Fibroblast of villous mesenchyme (primary cell): ENCODE measurements at regions not wholly inside any gene's neighbourhood (a gene's known extent, or its start where the extent isn't known, plus 50 kb on each side); places are given as distances from the start of the nearest gene placed in this dataset.

Source experiments
- DNase-seq: peaks from one replicate; pipeline ENCODE4 v3.0.0-alpha.2; 2010; ENCODE audit warnings: low read depth
- H3K4me3 ChIP-seq: 2 replicates; pipeline ENCODE4 v1.5.1; 2011; ENCODE audit warnings: low read depth, mild to moderate bottlenecking, low read length
- TF ChIP-seq, protein P1 (sequence below): IDR thresholded peaks from 2 replicates; pipeline ENCODE4 v1.5.1; 2012; ENCODE audit warnings: low read depth, mild to moderate bottlenecking, low read length; ENCODE audit not compliant: insufficient read depth

DNA sequence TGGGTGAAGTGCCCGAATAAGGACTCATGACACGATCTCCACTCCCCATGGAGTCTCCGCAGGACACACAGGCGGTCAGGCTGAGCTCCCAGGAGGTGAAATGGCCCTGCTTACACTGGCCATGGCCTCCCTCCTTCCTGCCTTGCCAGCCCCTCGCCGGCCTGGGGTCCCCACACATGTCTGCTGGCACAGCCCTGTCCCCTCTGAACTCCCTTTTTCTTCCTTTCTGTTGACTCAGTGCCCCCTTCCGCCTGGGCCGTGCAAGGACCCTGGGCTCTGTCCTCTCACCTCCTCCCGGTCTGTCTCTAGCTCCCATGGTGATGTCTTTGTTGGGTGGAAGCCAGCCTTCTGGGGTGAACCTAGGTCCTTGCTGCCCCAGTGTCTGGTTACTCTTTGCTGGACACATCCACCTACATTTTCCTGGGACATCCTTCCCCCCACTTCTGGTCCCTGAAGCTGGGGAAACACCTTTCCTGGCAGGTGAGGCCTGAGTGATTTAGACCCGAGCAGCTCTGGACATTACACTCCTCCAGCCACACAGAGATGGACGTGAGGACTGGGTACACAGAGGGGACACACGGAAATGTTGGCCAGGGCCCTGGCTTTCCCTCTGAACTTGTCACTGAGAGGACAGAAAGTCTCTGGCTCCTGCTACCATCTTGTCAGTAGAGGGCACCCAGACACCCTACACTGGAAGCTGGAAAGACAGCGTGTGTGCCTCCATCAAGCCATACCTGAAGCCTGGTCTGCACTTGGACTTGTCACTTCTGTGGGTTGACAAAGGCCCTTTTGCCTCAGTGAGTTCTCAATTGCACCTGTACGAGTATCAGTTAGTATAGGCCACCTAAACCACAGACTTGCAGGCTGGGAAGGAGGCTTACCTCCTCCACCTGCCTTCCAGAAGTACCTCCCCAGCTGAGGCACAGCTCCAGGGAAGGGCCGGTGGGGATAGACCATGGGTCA, 864.3 kb downstream of the TBC1D22A start:
- no peak for DNase-seq
- TF ChIP-seq, protein P1, sequence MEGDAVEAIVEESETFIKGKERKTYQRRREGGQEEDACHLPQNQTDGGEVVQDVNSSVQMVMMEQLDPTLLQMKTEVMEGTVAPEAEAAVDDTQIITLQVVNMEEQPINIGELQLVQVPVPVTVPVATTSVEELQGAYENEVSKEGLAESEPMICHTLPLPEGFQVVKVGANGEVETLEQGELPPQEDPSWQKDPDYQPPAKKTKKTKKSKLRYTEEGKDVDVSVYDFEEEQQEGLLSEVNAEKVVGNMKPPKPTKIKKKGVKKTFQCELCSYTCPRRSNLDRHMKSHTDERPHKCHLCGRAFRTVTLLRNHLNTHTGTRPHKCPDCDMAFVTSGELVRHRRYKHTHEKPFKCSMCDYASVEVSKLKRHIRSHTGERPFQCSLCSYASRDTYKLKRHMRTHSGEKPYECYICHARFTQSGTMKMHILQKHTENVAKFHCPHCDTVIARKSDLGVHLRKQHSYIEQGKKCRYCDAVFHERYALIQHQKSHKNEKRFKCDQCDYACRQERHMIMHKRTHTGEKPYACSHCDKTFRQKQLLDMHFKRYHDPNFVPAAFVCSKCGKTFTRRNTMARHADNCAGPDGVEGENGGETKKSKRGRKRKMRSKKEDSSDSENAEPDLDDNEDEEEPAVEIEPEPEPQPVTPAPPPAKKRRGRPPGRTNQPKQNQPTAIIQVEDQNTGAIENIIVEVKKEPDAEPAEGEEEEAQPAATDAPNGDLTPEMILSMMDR = no peak
- no peak overlapping the region for H3K4me3 ChIP-seq

DNA sequence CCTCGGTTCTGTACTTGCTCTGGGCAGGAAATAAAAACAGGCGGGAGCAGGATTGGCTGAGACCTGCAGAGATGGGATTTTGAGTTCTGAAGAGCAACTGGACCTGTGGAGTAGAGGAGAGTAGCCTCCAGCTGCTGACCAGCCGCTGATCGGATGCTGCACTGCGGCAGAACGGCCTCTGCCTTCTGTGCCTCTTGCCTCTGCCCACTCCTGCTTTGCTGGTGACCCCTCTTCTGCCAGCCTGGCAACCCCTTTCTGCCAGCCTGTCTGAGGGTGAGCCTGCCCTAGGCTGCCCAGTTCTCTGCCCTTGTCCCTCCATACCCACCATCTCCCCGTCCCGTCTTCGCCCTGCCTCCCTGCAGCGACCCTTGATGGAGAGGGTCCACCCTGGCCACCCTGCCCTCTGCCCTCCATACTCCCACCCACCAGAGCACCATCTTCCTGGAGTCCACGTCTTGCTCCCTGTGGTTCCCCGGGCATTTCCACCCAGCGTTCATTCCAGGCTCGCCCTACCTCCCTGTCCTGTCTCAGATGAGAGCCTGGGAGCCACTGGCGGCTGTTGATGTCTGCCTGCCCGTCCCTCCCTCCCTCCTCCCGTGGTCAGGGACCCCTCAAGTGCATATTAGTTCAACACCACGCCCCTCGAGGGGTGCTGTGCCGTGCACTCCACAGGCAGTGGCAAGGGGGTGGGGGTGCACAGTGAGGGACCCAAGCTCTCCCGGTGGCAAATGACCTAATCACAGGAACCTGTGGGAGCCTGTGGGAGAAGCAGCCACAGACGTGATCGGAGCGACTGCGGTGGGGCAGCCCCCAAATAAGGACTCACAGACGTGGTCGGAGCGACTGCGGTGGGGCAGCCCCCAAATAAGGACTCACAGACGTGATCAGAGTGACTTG, 863.3 kb downstream of the TBC1D22A start:
- TF ChIP-seq, protein P1 = no peak

DNA sequence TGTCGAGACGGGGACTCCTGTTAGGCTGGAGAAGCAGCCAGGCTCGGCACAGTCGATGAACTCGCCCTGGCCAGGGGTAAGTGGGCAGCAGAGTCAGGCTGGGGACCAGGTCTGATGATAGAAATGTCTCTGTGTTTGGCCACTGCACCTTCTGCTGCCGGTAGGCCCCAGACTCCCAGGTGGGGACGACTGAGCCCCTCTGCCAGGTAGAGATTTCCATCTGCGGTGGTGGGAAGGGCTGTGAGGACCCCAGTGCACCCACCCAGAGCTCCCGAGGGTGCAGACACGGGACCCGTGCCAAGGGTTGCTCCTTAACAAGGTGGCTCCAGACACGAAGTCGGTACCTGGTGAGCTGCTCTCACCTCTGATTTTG, 862.5 kb downstream of the TBC1D22A start:
- no peak overlapping the region for H3K4me3 ChIP-seq
- TF ChIP-seq, protein P1 = no peak
- DNase-seq = no peak

More for the DNA sequence above, 863.3 kb downstream of the TBC1D22A start:
- no peak for DNase-seq
- no peak overlapping the region for H3K4me3 ChIP-seq

DNA sequence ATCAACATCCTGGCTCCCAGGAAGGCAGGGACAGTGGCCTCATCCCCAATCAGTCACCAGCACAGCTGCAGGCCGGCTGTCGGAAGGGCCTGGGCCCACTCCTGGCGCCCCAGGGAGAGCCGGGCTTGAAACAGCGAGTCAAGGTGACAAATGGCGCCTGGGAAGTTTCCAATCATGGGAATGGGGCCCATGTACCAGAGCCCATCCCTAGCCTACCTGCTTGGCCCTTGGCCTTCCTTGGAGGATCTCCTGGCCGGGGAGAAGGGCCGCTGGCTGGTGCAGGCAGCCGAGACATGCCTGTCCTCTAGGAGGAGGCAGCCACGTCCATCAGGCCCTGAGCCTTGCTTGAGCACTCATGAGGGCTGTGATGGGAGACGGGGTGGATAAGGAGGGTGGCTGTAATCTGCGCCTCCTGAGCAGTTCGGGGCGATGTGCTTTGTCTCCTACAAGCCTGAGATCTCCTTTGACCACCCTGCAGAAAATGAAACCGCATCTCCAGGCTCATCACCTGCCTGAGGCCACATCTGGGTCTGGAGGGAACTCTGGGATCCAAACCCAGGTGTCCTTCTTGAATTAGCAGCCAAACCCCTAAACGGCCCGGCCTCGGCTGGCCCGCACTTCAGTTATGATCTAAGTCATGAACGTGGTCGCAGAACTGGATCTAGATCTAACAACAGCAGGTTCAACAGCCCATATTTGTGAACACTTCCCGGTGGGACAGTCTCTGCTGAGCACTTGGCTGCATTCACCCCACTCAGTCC, 862.0 kb downstream of the TBC1D22A start:
- no peak for DNase-seq
- no peak overlapping the region for H3K4me3 ChIP-seq
- TF ChIP-seq, protein P1 = no peak

GRCh38 chr22:47623763-47624148, 861.3 kb downstream of the TBC1D22A start:
- TF ChIP-seq, protein P1 = no peak
- H3K4me3 ChIP-seq = no peak overlapping the region
- DNase-seq = no peak

DNA sequence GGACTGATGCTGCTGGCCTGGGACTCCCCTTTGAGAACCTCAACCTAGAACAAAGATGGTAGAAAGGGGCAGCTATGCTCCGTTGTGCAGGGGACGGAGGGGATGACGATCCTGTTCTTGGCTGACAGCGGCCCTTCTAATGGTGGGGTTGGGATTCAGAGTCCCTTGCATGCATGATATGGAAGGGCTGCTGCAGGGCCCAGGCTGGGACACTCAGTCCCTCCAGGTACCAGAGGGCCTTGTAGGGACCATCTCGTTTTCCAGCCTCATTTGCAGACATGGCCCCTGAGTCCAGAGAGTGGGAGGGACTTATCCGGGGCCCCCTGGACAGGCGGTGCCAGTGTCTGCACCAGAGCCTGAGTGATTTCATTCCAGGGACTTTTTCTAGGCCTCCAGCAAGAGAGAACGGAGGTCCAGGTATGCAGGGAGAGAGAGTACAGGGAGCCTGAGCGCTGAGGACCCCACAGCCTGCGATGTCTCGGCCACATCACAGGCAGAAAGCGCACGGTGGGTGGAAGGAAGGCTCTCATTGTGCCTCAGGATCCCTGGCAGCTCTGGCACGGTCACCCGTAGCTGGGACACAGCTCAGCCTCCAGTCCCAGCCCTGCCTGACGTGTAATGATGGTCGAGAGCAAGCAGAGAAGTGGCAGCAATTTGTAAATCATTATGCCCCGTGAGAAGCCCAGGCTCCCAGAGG, 860.8 kb downstream of the TBC1D22A start:
- no peak overlapping the region for H3K4me3 ChIP-seq
- TF ChIP-seq, protein P1 = no peak
- no peak for DNase-seq
